T-helper 1 cell (primary cell): ENCODE measurements at regions not wholly inside any gene's neighbourhood (a gene's known extent, or its start where the extent isn't known, plus 50 kb on each side); places are given as distances from the start of the nearest gene placed in this dataset.
A peak's percentile ranks its signal among the peaks of the same experiment; 100 is the strongest.

Experiments used
- DNase-seq, 5 donors: peaks; one replicate each; pipeline ENCODE4 v3.0.0-alpha.2; 2012 to 2020

DNA sequence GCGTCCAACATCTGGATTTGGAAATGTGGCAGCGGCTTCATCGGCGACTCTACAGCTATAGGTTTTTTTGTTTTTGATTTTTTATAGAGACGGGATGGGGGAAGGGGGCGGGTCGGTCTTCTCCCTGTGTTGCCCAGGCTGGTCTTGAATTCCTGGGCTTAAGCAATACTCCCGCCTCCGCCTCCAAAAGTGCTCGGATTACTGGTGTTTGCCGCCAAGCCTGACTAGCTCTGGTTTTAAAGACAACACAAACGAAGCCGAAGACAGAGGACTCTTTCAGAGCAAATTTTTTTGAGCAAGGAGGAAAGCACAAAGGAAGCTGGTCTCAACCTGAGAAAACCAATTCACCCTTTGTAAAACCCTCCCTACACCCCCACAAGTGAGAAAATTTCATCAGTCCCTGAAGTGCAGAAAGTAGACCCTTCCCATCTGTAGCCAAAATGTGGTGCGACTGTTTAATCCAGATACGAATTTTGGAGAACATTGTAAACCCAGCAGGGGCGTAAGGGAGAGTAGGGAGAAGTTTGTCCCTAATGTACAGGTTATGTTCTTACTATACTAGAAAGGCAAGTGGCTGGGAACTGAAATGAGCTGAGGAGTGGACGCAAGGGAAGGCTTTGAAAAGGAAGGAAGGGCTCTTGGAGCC is 185.9 kb downstream of the TRIM27 start:
- no peak for DNase-seq

DNA sequence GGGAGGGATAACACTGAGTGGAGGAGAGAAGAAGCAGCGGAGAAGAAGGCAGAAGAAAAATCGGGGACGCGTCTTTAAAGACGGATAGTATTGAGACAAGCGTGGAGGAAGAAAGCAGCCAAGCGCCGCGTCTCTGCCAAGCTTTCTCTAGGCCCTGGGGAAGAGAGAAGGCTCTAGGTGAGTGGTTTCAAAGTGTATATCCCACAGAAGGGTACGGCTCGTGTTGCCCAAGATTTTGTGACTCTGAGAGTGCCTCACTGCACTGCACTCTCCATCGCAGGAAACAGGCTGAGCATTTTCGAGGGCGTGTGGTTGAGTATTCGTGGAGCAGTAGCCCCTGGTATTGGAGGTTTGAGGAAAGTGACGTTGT is 185.4 kb downstream of the TRIM27 start:
- no peak for DNase-seq

DNA sequence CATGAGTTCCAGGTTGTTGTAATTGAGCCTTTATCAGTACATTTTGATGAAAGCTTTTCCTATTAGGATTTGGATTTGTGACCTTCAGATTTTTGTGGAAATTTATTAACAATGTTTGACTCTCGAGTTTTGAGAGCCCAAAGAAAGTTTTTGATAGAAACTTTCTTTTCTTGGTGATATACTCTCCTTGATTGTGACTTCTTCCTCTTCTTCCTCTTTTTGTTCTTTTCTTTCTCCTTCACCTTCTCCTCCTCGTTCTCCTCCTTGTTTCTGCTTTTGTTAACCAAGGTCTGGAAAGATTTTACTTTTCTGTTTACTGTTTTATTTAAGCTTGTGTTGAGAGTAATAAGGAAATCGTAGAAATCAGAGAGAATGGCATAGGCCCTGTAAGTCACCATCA is 182.4 kb downstream of the TRIM27 start:
- DNase-seq, result no peak

DNA sequence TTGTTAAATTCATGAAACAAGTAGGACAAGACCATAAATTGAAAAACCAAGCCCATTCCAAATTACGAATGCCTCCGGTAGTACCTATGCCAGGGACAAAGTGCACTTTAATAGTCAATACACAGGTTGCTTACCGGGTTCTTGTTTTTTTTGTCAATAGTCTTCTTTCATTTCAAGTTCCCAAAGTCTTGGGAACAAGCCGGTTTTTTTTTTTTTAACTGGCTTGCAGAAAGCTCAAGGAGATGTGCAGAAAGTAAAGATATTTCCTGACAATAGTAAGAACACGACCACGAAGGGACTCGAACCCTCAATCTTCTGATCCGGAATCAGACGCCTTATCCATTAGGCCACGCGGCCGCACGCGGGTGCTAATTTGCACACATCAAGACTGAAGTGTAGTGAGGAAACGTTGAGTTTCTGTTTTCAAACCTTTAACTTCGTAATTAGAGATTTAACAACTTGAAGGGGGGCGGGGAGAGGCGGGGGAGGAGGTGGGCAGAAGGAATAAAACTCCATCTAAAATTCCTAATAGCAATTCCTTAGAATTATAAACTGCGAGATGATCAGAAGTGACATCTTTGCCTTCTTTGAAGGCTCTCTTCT is 181.0 kb downstream of the TRIM27 start:
- DNase-seq, result peak in 1 of 5 donors; percentile 9

DNA sequence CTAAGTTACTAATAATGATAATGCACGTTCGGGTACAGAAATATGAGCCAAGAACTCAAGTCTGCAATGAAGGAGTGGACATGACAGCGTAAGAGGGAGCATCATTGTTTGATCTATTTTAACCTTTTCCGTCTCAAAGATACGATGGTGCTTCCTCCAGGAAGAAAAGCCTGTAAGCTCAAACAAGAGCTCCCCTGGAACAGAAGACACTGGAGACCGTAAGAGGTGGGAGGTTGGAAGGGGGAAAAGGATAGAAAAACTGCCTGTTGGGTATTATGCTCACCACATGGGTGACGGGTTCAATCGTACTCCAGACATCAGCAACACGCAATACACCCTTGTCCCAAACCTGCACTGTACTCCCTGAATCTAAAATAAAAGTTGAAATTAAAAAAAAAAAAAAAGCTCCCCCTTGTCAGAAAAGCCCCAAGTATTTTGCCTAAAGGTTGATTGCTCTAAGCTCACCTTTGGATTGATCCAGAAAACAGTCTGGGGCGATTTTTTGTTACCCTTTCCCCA is 180.5 kb downstream of the TRIM27 start:
- no peak for DNase-seq

DNA sequence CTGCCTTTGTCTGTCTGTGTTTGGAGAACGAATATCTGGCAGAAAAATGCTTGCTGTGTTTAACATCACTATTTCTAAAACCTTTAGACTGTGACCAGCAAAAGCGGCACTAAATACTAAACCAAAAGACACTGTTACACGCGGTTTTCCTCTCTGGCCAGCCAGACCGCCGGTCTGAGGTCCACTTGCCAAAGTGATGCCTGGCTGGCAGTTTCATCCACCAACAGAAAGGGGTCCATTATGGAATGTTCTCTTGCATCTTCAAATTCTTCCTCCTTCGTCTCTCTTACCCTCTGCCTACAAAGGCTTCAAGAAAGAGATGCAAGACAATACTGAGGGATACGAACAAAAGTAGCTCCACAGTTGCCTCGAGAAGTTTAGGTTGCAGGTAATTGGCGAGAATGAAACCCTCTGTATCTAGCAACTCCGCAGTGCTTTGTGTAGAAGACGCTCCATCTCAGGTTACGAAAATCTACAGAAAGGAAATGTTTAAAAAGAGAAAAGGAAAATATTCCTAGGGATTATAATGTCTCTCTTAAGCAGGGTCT is 176.6 kb downstream of the TRIM27 start:
- DNase-seq, result no peak

GRCh38 chr6:28747631-28748157 is 176.1 kb downstream of the TRIM27 start:
- no peak for DNase-seq

GRCh38 chr6:28748192-28748591 is 175.6 kb downstream of the TRIM27 start:
- no peak for DNase-seq

GRCh38 chr6:28750926-28751458 is 172.8 kb downstream of the TRIM27 start:
- no peak for DNase-seq

DNA sequence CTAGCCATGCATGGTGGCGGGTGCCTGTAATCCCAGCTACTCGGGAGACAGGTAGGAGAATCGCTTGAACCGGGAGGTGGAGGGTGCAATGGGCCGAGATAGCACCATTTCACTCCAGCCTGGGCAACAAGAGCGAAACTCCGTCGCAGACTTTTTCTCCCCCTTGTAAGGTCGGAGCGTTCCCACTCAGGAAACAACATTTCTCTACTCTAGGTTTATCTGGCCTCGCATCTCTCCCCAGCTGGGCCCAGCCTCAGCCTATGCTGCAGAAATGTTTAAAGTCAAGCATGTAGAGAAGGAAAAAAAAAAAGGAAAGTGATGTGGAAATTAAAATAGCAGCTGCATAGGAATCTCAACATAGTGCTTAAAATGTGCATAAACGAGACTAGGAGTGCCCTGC is 172.3 kb downstream of the TRIM27 start:
- DNase-seq, result no peak

DNA sequence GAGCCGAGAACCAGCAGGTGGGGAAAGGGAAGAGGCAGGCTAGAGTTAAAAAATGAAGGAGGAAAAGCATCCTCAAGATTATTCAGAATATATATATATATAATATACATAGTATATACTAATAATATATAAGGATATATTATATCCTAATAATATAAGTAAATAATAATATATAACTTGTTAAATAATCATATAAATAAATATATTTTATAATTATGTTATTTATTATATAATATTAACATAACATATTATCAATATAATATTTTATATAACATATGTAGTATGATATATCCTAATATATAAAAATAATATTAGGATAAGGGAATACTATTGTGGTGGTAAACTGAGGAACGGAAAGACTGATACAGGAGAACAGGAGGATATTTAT is 171.8 kb downstream of the TRIM27 start:
- DNase-seq, result no peak

DNA sequence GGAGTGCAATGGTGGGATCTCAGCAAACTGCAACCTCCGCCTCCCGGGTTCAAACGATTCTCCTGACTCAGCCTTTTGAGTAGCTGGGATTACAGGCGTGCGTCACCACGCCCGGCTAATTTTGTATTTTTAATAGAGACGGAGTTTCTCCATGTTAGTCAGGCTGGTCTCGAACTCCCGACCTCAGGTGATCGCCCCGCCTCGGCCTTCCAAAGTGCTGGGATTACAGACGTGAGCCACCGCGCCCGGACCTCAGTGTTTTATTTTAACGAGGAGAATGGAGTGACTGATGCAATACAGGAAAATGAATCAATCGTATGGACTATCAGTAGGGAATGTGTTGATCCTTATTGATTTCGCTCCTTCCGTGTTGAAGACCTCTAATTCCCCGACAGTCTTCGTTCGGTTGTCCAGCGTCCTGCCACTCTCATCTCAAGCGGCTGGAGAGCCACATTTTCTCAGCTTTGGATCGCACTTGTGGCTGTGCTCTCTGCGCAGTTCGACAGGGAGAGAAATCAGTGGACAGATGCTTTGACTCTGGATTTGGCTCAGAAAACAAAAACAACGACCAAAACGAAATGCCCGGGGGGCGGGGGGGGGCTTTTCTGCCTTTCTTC is 166.2 kb downstream of the TRIM27 start:
- DNase-seq, result no peak

DNA sequence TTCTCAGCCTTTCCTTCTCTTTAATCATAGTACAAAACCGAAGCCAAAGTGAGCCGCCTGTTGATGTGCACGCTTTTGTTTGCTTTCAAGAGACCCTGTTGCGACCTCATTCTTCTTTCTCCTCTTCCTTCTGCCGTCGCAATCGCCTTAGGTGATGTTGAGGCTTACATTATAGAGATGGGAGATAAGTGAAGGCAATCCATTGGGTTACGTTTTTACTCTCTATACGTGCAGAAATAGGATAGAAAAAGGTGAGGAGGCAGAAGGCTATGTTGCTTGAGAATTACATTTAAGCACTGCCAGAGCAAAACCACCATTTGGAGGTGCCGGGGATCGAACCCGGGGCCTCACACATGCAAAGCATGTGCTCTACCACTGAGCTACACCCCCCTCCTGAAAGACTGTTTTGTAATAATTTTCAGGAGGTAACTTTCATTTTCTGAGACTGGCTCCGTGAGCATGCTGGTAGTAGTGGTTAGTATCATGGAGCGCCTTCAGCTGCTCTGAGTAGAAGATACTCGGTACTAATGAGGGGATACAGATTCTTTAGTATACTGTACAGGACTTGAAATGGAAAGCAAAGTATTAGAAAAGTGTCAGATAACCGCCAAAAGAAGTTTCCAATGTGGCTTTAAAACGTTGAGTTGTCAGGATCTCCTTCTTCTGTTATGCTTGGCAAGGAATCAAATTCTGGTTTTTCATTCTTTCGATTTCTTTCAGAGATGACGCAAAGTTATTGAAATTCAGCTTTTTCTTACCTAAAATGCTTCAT is 165.6 kb downstream of the TRIM27 start:
- no peak for DNase-seq

GRCh38 chr6:28758818-28759235 is 165.0 kb downstream of the TRIM27 start:
- DNase-seq, result no peak

GRCh38 chr6:28764014-28764723 is 159.6 kb downstream of the TRIM27 start:
- DNase-seq, result no peak

GRCh38 chr6:28764761-28765282 is 159.0 kb downstream of the TRIM27 start:
- DNase-seq, result no peak

DNA sequence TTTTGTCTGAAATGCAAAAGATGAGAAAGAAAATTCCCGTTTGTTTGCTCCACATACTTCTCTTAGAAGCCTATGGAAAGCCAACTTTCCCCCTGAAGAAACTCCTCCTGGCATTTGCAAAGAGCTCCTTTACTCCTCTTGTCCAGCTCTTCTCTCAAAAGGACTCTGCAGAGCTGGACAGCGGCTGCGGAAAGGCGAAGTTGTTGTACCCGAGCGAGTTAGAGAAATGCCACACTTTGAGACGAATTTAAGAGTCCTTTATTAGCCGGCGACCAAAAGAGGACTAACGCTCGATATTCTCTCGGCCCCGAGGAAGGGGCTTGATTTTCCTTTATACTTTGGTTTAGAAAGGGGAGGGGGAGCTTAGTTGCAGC is 157.8 kb downstream of the TRIM27 start:
- no peak for DNase-seq

DNA sequence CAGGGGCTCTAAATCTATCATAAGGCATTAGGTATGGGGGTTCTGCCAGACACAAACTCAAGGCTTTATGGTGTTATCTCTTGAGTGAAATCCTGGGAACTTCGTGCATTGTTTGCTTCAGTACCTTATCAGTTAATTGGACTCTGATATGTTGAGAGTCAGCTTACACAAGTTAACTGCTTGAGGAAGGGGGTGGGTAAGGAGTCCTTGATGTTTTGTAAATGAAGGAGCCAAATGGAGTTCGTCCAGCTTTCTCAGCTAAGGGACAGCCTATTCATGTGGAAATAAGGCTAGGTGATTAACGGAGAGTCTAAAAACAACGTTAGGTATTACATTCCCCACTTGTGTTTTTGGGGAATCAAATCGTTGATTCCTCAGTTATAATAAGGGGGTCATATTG is 157.4 kb downstream of the TRIM27 start:
- DNase-seq, result no peak

GRCh38 chr6:28767133-28767532 is 156.7 kb downstream of the TRIM27 start:
- DNase-seq, result no peak

GRCh38 chr6:28767691-28768090 is 156.1 kb downstream of the TRIM27 start:
- DNase-seq, result no peak

DNA sequence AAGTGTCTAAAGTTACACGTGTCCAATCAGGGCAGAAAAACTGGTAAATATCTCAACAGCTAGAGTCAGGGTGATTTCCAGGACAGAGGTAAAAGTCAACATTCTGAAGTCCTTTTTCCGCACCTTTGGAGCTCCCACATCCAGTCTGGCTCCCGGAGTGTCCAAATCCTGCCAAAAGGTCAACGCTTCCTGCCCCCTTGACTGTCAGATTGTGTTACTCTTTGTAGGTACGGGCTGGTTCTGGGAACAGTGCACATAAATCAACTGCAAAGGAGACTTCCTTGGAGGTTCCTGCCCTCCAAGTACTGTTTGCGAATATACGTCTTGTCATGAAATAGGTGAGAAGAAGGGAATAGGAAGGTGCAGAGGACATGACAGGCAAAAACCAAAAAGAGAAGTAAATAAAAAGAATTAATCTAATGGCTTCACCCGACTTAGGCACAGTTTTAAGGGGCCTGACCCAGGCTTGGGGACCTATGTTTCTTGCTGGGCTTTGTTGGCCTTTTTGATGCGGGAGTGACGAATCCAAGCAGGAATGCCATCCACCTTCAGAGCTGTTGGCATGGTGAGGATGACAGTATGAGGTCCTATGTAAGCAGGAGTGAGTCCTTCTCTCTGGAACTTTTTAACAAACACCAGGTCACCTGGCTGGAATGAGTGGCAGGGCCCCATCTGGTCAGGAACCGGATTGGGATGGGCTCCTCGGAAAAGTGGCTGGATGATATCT is 155.4 kb downstream of the TRIM27 start:
- no peak for DNase-seq
